HG03457 (cell line): ENCODE measurements at regions not wholly inside any gene's neighbourhood (a gene's known extent, or its start where the extent isn't known, plus 50 kb on each side); places are given as distances from the start of the nearest gene placed in this dataset.
A peak's percentile ranks its signal among the peaks of the same experiment; 100 is the strongest.
"Not testable (repeated sequence)": the region's sequence is repeated elsewhere in the genome, so short reads cannot be mapped to it uniquely, and the experiment has no call there.

Experiments used
- ATAC-seq: cut with Tn5 transposase; IDR thresholded peaks from one replicate; pipeline ENCODE4 v1.9.1; 2021; ENCODE audit warnings: moderate number of reproducible peaks; ENCODE audit not compliant: unreplicated experiment

GRCh38 chr3:195669310-195669709 is 51.5 kb upstream of the MUC20 start:
- not testable (repeated sequence) for ATAC-seq

DNA sequence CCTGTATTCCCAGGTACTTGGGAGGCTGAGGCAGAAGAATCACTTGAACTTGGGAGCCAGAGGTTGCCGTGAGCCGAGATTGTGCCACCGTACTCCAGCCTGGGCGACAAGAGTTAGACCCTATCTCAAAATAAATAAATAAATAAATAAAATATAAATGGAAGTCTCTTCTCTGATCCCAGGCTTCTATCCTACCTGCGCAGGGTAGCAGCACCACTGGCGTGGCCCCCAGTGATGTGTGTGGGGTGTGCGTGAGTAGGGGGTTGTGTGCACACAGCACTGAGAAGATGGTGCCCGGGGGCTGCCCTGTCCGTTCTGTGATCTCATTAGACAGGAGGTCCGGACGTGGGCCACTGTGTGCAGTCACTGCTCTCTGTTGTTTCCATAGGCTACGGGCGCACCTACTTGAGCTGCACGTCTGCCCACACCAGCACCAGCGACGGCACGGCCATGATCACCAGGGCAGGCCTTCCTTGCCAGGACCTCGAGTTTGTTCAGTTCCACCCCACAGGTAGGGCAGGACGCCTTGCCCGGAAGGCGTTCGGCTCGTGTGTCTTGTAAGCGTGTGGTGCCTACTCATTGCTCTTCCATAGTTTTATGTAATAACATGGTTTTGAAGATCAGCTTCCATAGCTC is 52.5 kb upstream of the MUC20 start:
- not testable (repeated sequence) for ATAC-seq

DNA sequence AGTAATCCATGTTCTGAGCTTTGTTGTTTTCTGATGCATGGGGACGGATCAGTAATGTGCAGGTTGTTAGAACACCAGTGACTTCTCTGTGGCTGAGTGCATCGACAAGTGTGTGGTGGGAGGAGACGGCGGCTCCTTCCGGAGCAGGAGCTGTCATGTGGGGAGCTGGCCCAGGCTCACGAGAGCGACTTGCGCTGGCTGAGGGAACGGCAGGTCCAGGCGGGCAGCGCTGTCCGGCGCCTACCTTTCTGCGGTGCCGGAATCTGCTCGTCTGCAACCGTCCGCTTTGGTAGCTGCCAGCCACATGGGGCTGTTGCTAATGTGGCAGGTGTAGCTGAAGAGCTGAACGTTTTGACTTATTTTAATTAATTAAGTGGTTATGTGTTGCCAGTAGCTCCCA is 55.5 kb upstream of the MUC20 start:
- not testable (repeated sequence) for ATAC-seq

DNA sequence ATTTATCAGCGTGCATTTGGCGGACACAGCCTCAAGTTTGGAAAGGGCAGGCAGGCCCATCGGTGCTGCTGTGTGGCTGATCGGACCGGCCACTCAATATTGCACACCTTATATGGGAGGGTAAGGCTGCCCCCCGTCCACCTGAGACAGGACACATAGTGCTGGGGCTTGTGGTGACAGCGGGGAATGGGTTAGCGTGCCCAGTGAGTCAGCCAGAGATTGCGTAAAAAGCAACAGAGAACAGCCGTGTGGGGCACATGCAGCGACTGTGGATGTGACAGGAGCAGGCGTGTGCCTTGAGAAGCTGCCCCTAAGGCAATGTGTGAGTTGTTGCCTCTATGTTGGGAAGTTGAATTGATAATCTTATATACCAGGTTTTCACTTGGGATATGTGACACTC is 56.6 kb upstream of the MUC20 start:
- ATAC-seq, result not testable (repeated sequence)

- ATAC-seq, result not testable (repeated sequence)
Measured at GRCh38 chr3:195659136-195659533, 61.6 kb upstream of the MUC20 start.

GRCh38 chr3:195658381-195659135 is 62.2 kb upstream of the MUC20 start:
- peak; percentile 12 for ATAC-seq

DNA sequence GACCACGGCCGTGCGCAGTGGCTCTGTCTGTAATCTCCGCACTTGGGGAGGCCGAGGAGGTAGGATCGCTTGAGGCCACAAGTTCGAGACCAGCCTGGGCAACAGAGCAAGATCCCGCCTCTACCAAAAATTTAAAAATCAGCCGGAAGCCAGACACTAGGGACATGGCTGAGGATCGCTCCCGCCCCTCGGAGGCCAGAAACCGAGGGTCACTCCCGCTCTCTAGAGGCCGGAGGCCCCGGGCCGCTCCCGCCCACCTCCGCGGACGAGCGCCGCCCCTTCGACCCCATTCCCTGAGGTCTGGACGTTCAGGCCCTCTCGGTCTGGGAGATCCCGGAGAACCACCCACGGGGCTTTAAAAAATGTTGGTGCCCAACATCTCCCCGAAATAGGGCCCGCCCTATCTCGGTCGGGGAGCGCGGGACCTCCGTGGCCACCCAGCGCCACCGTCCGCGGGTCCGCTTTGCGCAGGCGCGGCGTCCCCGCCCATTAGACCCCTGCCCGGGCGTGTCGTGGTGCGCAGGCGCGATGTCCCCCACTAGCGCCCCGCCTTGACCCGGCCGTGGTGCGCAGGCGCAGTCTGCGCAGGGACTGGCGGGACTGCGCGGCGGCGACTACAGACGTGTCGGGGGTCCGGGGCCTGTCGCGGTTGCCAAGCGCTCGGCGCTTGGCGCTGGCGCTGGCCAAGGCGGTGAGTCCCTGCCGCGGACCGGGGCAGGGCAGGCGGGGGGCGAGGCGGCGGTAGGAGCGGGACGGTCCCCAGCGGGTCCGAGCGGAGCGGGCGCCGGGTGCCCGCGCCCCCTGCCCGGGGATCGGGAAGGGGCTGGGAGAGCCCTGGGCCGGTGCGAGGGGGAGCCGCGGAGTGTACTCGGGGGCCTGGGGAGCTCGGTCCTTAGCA is 63.1 kb upstream of the MUC20 start:
- ATAC-seq, result peak; percentile 68

DNA sequence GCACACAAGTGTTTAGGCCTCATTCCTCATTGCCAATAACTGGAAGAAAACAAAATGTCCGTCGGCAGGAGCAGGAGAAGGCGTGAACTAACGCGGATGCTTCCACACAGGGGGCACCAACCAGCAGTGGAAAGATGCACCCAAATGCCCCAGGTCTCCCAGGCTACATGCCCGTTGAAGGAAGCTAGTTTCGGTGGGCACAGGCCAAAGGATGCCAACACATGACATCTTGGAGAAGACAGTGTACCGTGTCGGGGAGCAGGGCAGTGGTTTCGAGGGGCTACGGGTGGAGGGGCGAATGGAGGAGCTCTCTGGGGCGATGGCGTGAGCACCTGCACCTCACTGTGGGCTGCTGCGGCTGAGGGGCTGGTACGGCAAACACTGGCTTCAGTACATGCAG is 64.7 kb upstream of the MUC20 start:
- ATAC-seq, result not testable (repeated sequence)

DNA sequence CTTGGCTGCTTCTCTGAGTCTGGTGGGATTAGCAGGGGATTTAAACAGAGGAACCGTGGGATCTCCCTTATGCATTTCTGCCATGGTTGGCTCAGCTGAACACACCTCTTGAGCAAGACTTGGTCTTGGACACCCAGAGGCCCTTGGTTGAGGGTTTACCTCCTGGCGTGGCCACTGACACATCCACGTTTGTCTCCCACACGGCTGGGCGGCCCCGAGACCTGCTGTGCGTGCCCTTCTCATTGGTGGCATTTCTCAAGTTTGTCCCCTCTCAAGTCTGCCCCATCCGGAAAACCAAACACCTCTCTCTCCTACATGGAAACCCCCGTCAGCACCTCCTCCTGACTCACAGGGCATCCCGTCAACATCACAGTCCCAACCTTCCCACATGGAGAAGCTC is 66.0 kb upstream of the MUC20 start:
- not testable (repeated sequence) for ATAC-seq

GRCh38 chr3:195654138-195654537 is 66.6 kb upstream of the MUC20 start:
- ATAC-seq, result not testable (repeated sequence)

DNA sequence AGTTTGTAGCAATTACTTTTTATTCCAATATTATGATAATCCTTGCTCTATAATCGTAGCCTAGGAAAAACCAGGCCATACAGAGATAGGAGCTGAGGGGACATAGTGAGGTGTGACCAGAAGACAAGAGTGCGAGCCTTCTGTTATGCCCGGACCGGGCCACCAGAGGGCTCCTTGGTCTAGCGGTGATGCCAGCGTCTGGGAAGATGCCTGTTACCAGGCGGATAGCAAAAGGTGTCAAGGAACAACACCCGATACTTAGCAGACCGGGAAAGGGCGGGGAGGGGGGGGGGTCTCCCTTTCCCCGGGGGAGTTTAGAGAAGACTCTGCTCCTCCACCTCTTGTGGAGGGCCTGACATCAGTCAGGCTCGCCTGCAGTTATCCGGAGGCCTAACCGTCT is 67.1 kb upstream of the MUC20 start:
- not testable (repeated sequence) for ATAC-seq

- not testable (repeated sequence) for ATAC-seq
Measured at GRCh38 chr3:195647912-195648702, 64.4 kb upstream of the APOD start.

- ATAC-seq, result not testable (repeated sequence)
Measured at GRCh38 chr3:195645872-195646271, 62.1 kb upstream of the APOD start.

- not testable (repeated sequence) for ATAC-seq
Measured at GRCh38 chr3:195643245-195643644, 59.5 kb upstream of the APOD start.

GRCh38 chr3:195642311-195642710 is 58.6 kb upstream of the APOD start:
- not testable (repeated sequence) for ATAC-seq

DNA sequence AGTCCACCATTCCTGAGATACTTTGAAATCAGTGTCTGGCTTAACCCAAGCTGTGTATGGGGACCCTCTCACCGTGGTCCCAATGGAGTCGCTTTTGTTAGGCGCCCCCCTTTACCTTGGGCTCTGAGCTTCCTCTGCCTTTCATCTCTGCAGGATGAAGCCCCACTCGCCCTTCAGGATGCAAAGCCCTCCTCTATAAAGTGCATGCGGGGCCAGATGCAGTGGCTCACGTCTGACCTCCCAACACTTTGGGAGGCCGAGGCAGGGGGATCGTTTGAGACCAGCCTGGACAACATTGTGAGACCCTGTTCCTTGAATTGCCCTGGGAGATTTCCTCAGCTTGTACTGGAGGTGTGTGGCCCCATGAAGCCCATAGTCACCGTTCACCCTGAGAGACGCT is 54.7 kb upstream of the APOD start:
- not testable (repeated sequence) for ATAC-seq

GRCh38 chr3:195637473-195638233 is 53.9 kb upstream of the APOD start:
- ATAC-seq, result not testable (repeated sequence)

DNA sequence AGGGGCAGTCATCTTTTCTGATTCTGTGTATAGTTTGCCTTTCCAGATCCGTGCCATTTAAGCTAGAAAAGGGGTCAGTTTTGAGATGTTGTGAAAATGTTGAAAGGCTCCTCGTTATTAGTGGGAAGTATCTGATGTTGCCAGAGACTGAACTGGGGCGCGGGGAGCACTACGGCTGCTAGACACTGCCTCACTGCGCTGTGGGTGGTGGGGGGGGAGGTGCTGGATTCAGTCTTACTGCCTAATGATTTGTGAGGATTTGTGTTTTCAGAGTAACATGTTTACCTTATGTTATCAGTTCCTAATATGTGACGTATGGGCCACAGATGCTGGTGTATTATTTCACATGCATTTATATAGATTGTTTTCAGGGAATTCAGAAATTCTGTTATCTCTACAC is 53.3 kb upstream of the APOD start:
- not testable (repeated sequence) for ATAC-seq

GRCh38 chr3:195635898-195636685 is 52.4 kb upstream of the APOD start:
- ATAC-seq, result not testable (repeated sequence)
